GM18519 (cell line): ENCODE measurements at regions not wholly inside any gene's neighbourhood (a gene's known extent, or its start where the extent isn't known, plus 50 kb on each side); places are given as distances from the start of the nearest gene placed in this dataset.

Experiments
- ATAC-seq: cut with Tn5 transposase; IDR thresholded peaks from one replicate; pipeline ENCODE4 v1.9.1; 2021; ENCODE audit warnings: mild to moderate bottlenecking, moderate library complexity; ENCODE audit not compliant: unreplicated experiment, low FRiP score

- ATAC-seq, result no peak
Observed at GRCh38 chr5:92402045-92402444, 1018.9 kb upstream of the ARRDC3 start.

- no peak for ATAC-seq
Observed at GRCh38 chr5:92401492-92401891, 1018.4 kb upstream of the ARRDC3 start.

GRCh38 chr5:92394936-92395335, 1011.8 kb upstream of the ARRDC3 start:
- ATAC-seq, result no peak

DNA sequence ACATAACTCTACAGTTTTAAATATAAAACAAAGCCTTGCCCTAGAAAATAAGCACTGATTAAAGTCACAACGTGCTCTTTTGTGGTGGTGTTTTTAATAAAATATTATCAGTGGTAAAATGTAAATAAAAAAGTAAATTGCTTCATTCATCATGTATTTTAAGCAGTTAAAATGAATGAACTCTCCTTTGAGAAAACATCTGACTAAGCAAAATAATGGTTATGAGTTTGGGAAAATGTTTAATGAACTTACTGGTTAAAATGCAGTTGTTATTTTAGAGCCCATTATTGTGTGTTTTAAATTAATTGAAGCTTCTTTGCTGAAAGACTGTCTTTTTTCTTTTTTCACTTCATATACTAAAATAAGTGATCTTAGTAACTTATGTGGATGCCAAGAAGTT, 1007.5 kb upstream of the ARRDC3 start:
- ATAC-seq, result no peak

DNA sequence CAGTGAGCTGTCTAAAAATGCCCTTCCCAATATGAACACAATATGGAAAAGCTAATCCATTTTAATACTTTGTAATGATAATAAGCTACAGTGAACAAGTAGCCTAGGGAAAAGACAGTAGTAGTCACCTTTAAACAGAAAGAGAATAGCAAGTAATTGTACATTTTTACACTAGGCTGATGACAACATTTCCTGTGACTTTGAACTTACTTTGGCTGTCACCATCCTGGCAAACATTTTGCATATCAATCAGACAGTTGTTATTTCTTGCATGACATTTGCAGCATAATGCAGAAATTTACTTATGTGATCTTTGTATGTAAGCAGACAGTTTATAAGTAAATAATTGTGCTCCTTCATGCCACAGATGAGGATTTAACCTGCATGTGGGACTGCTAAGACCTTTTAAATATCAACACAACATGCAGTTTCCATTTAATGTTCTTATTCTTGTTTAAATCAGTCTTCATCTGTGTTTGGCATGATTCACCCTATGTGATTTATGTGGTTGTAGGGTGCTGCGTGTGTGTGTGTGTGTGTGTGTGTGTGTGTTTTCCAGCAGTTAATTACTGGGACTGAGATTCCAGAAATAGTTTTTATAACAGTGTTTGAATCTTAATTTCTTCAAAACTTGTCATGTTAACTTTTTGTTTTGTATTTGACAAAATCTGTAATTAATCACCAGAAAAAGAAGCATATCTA, 997.1 kb upstream of the ARRDC3 start:
- no peak for ATAC-seq

DNA sequence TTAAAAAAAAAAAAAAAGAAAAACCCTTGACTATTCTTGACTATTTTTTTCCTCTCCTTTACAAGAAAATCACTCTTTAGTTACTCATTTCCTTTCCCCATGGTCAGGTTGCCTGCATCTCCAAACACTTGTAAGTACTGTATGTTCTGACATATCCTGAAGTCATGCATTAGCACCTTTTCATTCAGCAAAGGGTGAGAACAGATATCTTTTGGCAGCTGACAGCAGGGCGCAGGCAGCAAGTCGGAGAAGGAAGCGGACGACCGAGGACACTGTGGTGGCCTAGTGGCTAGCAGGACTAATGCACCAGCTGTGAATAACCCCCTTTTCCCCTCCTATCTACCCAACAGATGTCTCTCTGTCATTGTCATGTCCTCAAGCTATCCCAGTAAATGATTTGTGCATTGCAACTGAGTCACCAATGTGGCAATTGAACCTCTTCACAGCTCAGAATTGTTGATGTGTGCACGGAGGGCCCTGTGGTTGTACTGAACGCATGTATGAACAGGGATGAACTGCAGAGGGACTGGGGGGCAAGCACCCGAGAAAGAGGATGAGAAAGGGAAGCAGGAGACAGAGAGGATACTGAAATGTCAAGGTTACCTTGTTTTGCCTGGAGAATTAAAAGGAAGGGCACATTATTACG, 996.0 kb upstream of the ARRDC3 start:
- no peak for ATAC-seq

DNA sequence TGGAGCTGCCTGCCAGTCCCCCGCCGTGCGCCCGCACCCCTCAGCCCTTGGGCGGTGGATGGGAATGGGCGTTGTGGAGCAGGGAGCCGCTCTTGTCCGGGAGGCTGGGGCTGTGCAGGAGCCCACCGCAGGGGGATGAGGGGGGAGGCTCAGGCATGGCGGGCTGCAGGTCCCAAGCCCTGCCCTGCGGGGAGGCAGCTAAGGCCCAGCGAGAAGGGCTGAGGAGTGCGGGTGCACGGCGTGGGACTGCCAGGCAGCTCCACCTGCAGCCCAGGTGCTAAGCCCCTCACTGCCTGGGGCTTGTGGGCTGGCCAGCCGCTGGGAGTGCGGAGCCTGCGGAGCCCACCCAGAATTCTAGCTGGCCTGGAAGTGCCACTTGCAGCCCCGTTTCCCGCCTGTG, 991.7 kb upstream of the ARRDC3 start:
- no peak for ATAC-seq

- ATAC-seq, result no peak
Observed at GRCh38 chr5:92372766-92373165, 989.6 kb upstream of the ARRDC3 start.

- no peak for ATAC-seq
Observed at GRCh38 chr5:92371889-92372235, 988.7 kb upstream of the ARRDC3 start.

DNA sequence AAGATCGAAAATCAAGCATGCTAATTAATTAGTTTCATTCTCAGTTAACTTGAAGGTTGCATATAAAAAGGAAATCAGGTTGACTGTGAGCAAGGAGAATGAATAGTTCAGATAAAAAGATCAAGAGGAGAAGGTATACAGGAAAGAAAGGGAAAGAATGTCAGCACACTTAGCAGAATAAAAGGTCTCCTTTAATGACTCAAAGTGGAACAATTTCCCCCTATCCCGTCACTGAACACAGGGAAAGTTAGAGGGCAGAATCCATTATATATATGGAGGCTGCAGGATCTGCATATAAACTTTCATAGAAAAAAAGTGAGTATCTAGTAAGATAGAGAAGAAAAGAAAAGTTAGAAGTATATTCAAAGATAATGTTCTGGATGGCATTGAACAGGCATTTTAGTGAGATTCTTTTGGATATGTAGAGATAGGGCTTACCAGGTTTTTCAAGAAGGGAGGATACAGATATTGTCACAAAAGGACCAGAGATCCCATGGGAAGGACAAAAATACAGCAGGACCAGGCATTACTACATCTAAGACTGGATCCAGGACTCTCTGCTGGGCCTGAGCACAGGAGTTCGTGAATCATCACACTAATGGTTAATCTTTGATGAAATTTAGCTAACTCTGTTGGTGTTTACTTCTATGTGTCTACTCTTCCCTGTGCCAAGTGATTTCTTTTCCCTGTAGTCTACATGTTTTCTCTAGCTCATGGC, 988.2 kb upstream of the ARRDC3 start:
- ATAC-seq, result no peak

GRCh38 chr5:92370032-92370431, 986.9 kb upstream of the ARRDC3 start:
- no peak for ATAC-seq

DNA sequence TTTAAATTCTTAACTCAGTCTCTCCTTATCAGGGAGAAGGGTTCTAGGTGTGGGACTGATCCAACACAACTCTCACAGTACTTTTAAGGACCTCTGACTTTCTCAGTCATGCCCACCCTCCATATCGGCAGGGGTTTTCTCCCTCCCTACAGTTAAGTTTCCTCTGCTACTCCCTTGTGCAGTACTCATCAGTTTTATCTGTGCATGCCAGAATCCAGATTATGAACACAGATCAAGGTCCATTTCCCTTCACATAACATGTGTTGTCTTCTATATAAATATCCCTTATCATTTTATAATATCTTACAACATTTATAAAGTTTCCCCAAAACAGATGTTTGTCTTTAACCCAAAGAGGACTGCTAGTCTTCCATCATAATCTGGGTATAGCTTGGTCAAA, 986.5 kb upstream of the ARRDC3 start:
- no peak for ATAC-seq

DNA sequence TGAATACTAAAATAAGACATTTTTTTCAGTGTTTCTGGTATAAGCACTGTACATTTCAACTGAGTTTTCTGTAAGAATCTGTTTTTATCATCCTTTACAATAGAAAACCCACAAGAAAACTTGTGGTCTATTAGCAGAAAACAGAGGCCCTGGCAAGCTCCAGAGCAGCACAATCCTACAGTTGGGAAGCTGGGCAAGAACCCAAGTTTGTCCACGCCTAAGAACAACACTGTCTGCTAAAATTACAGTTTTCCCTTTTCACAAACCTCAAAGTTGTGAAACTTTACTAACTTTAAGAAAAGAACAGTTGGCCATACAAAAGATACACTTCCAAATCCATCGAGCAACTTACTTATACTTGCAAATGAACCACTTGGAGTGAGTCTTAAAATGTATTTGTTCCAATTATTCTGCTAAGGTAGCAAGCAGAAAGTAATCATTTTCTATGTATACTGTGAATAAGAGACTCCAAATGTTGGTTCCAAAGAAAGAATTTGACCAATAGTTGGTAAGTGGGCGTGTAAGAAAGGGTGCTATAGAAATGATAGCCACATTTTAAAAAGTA, 982.0 kb upstream of the ARRDC3 start:
- ATAC-seq, result no peak

- ATAC-seq, result no peak
Observed at GRCh38 chr5:92353107-92354030, 970.3 kb upstream of the ARRDC3 start.

DNA sequence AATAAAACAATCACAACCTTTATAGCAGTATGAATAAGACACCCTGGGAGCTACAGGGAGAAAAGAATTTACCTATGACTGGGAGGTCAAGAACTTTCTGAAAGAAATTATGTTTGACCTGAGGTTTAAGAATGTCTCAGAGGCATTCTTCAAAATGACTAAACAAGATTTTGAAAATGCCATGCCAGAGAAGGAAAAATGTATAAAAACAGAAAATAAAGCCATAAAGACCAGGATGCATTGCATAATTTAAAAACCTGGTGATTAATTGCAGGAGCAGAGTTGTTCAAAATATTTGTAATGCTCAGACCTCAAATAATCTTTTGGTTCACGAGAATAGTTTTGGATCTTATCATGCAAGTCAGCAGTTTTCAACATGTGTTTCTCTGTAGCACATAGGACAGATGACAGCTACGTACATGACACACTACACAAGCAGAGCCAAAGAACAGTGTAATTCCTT, 954.7 kb upstream of the ARRDC3 start:
- ATAC-seq, result no peak

DNA sequence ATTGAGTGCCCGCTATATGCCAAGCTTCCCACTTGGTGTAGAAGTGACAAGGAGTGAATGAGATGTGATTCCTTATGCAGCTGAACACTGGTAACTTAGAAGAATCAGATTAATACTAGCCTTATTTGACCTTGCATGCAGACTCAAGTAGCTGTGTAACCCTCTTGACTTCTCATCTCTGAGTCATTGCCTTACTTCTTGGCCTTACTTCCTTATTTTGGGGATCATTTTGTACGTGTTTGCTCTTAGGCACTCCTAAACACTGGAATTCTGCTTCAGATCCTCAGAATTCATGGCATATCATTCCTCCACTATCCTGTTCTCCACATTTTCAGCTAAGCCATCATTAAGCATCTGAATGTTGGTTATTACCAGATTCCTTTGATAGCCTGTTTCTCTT, 948.9 kb upstream of the ARRDC3 start:
- no peak for ATAC-seq

- ATAC-seq, result no peak
Observed at GRCh38 chr5:92330365-92330764, 947.2 kb upstream of the ARRDC3 start.

DNA sequence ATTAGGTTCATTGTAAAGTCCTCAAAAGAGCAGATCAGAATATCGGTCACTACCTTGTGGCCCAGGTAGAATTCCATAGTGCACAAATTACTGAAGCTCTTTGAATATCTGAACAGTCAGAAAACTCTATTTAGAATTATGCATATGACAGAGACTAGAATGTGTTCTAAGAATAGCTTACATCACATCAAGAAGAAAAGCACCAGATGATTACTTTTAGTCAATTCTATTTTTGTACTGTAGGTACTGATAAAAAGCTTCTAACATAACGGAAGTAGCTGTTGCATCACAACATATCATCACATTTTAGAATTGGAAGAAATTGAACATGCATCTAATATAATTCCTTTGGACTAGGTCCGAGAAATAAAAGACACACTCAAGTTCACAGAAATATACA, 946.6 kb upstream of the ARRDC3 start:
- no peak for ATAC-seq

GRCh38 chr5:92328584-92329259, 945.6 kb upstream of the ARRDC3 start:
- ATAC-seq, result no peak

- ATAC-seq, result no peak
Observed at GRCh38 chr5:92320446-92320845, 937.3 kb upstream of the ARRDC3 start.
